CD4-positive, CD25-positive, alpha-beta regulatory T cell (primary cell): ENCODE measurements at regions not wholly inside any gene's neighbourhood (a gene's known extent, or its start where the extent isn't known, plus 50 kb on each side); places are given as distances from the start of the nearest gene placed in this dataset.
"Not testable (repeated sequence)": the region's sequence is repeated elsewhere in the genome, so short reads cannot be mapped to it uniquely, and the experiment has no call there.

Source experiments
- ATAC-seq, 2 donors: fragments of 150-1000 bp; cut with Tn5 transposase; one replicate each; pipeline ENCODE4 v1.10.0; 2021; ENCODE audit warnings: low read depth in 2 of 2, moderate number of reproducible peaks in 2 of 2, moderate library complexity in 1 of 2
- DNase-seq, 3 donors: peaks; one replicate each; pipeline versions ENCODE4 v3.0.0 to v3.0.0-alpha.2; 2012 to 2022; ENCODE audit warnings: mixed read lengths in 1 of 3
- H3K27ac ChIP-seq: one replicate; pipeline ENCODE4 v1.7.0; 2013; ENCODE audit warnings: mild to moderate bottlenecking, low read length; ENCODE audit not compliant: insufficient read depth, poor library complexity, severe bottlenecking
- H3K27me3 ChIP-seq: one replicate; pipeline ENCODE4 v1.7.0; 2013; ENCODE audit warnings: low read length; ENCODE audit not compliant: control insufficient read depth, insufficient read depth
- H3K36me3 ChIP-seq: one replicate; pipeline ENCODE4 v1.7.0; 2013; ENCODE audit warnings: mild to moderate bottlenecking, low read length, moderate library complexity; ENCODE audit not compliant: control insufficient read depth, insufficient read depth
- H3K4me1 ChIP-seq: 2 replicates; pipeline ENCODE4 v1.7.0; 2013; ENCODE audit warnings: mild to moderate bottlenecking, low read length; ENCODE audit not compliant: insufficient read depth, control insufficient read depth, poor library complexity, severe bottlenecking
- H3K4me3 ChIP-seq: one replicate; pipeline ENCODE4 v1.7.0; 2013; ENCODE audit warnings: low read depth, mild to moderate bottlenecking, low read length, moderate library complexity
- H3K9me3 ChIP-seq, 2 experiments: 1 replicate in 1 of 2; 2 replicates in 1 of 2; pipeline ENCODE4 v1.7.0; 2013; ENCODE audit warnings: low read length in 2 of 2, mild to moderate bottlenecking in 1 of 2, moderate library complexity in 1 of 2; ENCODE audit not compliant: control insufficient read depth in 2 of 2
- H3K27ac Mint-ChIP-seq, 3 donors: one replicate each; pipeline ENCODE4 v1.8.0; 2020 to 2022; ENCODE audit warnings: mild to moderate bottlenecking in 3 of 3, mixed read lengths in 3 of 3, moderate library complexity in 2 of 3
- H3K27me3 Mint-ChIP-seq: one replicate; pipeline ENCODE4 v1.8.0; 2022; ENCODE audit warnings: mild to moderate bottlenecking, mixed read lengths
- H3K36me3 Mint-ChIP-seq: one replicate; pipeline ENCODE4 v1.8.0; 2020; ENCODE audit warnings: mixed read lengths
- H3K4me1 Mint-ChIP-seq, 4 donors: one replicate each; pipeline ENCODE4 v1.8.0; 2020 to 2022; ENCODE audit warnings: mixed read lengths in 4 of 4, mild to moderate bottlenecking in 1 of 4
- H3K4me3 Mint-ChIP-seq, 4 donors: one replicate each; pipeline ENCODE4 v1.8.0; 2020 to 2022; ENCODE audit warnings: mild to moderate bottlenecking in 4 of 4, mixed read lengths in 4 of 4, moderate library complexity in 3 of 4
- H3K9me3 Mint-ChIP-seq, 7 donors: one replicate each; pipeline ENCODE4 v1.8.0; 2020 to 2022; ENCODE audit warnings: mixed read lengths in 7 of 7, mild to moderate bottlenecking in 3 of 7, moderate library complexity in 2 of 7

DNA sequence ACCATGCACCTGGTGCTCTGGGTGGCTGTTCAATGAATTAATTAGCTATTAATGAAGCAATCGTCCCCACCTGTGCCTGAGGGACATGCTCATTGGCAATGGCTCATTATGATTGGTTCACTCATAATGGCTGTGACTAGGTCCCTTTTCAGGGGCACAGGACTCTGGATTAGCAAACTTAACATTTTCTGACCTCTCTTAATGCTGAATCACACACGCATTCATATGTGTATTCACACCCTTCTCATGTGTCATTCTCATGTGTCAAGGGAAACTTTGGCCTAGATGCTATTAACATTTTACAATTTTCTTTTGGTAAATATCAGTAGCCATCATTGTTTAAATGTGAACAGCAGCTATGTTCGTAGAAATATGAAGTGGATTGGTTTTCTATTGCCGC lies 98.9 kb upstream of the PMAIP1 start:
- Histone ChIP-seq H3K36me3 (no peaks in the 10 kb centered on the region), H3K4me1 (peaks cover 26% of the 10 kb centered on the region), H3K27me3 (no peaks in the 10 kb centered on the region), H3K9me3 (no peaks in the 10 kb centered on the region), H3K4me3 (no peak overlapping the region), H3K27ac (no peak overlapping the region)
- Mint-ChIP-seq H3K4me1 (peaks cover 12 to 45% (median 23%) of the 10 kb centered on the region in 4 donors), H3K4me3 (peak overlapping the region in 1 of 4 donors; percentile 1), H3K36me3 (no peaks in the 10 kb centered on the region), H3K9me3 (peaks cover 0 to 2% (median 0%) of the 10 kb centered on the region in 7 donors), H3K27ac (peak overlapping the region in 1 of 3 donors; percentile 91), H3K27me3 (no peaks in the 10 kb centered on the region)
- no peak for ATAC-seq
- no peak for DNase-seq

DNA sequence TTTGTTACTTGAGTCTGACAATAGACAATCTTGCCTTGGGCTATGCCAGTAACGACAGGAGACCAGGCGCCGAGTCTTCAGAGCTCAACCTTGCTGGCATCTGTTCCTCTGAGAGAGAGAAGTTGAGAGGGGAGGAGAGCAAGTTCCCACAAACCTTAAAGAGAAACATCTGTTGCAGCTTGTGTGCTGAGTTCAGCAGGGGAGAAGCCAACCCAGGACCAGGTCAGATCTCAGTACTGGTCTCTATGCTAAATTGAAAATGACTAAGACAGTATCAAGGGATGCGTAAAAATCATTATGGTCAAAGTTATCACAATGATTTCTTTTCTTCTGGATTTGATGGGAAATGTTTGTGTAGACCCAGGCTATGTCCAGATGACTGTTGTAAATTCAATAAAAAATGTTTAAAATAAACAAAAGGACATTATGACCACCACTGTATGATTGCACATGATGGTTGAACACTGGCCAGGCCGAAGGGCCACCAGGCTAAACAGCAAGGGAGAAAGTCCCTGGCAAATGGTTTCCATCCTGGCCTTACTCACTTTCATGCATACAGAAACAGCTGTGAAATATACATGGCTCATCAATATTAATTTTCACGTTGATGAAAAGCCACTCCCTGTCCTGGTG lies 100.3 kb upstream of the PMAIP1 start:
- H3K27ac Mint-ChIP-seq = no peak overlapping the region
- ATAC-seq = no peak
- H3K36me3 Mint-ChIP-seq = no peaks in the 10 kb centered on the region
- no peak overlapping the region for H3K27ac ChIP-seq
- H3K27me3 Mint-ChIP-seq = no peaks in the 10 kb centered on the region
- peaks cover 12 to 55% (median 26%) of the 10 kb centered on the region in 4 donors for H3K4me1 Mint-ChIP-seq
- no peak for DNase-seq
- peaks cover 2% of the 10 kb centered on the region for H3K27me3 ChIP-seq
- H3K9me3 Mint-ChIP-seq = no peaks in the 10 kb centered on the region
- no peaks in the 10 kb centered on the region for H3K36me3 ChIP-seq
- no peak overlapping the region for H3K4me3 ChIP-seq
- peak overlapping the region in 1 of 4 donors; percentile 49 for H3K4me3 Mint-ChIP-seq
- H3K4me1 ChIP-seq = peaks cover 26% of the 10 kb centered on the region
- H3K9me3 ChIP-seq = no peaks in the 10 kb centered on the region

DNA sequence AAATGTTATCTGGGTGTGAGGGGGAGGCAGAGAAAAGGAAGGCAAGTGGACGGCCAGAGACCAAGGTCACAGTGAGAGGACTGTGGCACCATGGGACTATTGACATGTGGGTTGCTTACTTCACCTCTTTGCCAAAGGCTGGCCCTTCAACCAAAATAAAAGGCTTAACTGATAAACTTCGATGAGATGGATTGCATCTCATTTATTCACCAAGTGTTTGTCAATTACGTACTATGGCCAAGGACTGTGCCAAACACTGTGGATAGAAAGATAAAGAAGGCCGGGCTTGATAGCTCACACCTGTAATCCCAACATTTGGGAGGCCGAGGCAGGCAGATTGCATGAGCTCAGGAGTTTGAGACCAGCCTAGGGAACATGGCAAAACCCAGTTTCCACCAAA lies 98.7 kb upstream of the CCBE1 start:
- H3K27ac Mint-ChIP-seq = no peak overlapping the region
- H3K4me3 Mint-ChIP-seq = no peak overlapping the region
- no peak overlapping the region for H3K27ac ChIP-seq
- H3K4me1 ChIP-seq = peaks cover 3% of the 10 kb centered on the region
- no peaks in the 10 kb centered on the region for H3K9me3 ChIP-seq
- H3K4me1 Mint-ChIP-seq = peaks cover 5 to 41% (median 10%) of the 10 kb centered on the region in 4 donors
- H3K9me3 Mint-ChIP-seq = peaks cover 0 to 1% (median 0%) of the 10 kb centered on the region in 7 donors
- no peaks in the 10 kb centered on the region for H3K36me3 ChIP-seq
- no peak for DNase-seq
- no peak overlapping the region for H3K4me3 ChIP-seq
- no peaks in the 10 kb centered on the region for H3K36me3 Mint-ChIP-seq
- peaks cover 2% of the 10 kb centered on the region for H3K27me3 ChIP-seq
- no peak for ATAC-seq
- H3K27me3 Mint-ChIP-seq = peaks cover 16% of the 10 kb centered on the region

DNA sequence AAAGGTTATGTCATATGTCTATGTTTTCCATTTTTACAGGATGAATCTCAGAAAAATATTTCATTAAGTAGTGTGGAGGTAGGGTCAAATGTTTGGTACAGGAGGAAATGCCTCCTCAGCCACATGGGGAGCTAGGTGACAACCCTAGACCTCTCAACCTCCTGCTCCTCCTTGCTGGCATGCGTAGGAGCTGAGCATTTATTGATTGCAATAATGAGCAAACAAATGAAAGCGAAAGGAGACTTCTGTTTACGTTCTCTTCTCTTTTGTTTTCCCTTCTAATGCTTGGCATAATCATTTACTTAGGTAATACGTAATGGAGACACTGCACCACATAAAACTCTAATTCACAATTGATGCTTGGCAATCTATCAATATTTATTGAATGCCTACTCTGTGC lies 95.1 kb upstream of the CCBE1 start:
- peak overlapping the region; percentile 11 for H3K4me3 ChIP-seq
- peaks cover 5% of the 10 kb centered on the region for H3K27me3 ChIP-seq
- H3K27ac Mint-ChIP-seq = peak overlapping the region in 1 of 3 donors; percentile 64
- ATAC-seq = no peak
- DNase-seq = peak in 1 of 3 donors; percentile 6
- H3K4me3 Mint-ChIP-seq = peak overlapping the region in 2 of 4 donors; percentile 7 to 22
- H3K4me1 Mint-ChIP-seq = peaks cover 3 to 27% (median 9%) of the 10 kb centered on the region in 4 donors
- H3K36me3 Mint-ChIP-seq = no peaks in the 10 kb centered on the region
- no peaks in the 10 kb centered on the region for H3K36me3 ChIP-seq
- peaks cover 2% of the 10 kb centered on the region for H3K4me1 ChIP-seq
- H3K9me3 ChIP-seq = no peaks in the 10 kb centered on the region
- H3K27ac ChIP-seq = no peak overlapping the region
- H3K9me3 Mint-ChIP-seq = peaks cover 0 to 1% (median 0%) of the 10 kb centered on the region in 7 donors
- H3K27me3 Mint-ChIP-seq = peaks cover 21% of the 10 kb centered on the region

DNA sequence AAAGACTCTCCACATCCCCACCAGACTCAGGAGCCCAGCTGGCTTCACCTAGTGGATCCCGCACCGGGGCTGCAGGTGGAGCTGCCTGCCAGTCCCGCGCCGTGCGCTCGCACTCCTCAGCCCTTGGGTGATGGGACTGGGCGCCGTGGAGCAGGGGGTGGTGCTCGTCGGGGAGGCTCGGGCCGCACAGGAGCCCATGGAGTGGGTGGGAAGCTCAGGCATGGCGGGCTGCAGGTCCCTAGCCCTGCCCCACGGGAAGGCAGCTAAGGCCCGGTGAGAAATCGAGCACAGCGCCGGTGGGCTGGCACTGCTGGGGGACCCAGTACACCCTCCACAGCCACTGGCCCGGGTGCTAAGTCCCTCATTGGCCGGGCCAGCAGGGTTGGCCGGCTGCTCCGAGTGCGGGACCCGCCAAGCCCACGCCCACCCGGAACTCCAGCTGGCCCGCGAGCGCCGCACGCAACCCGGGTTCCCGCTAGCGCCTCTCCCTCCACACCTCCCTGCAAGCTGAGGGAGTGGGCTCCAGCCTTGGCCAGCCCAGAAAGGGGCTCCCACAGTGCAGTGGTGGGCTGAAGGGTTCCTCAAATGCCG lies 93.2 kb upstream of the CCBE1 start:
- H3K9me3 Mint-ChIP-seq, H3K27ac ChIP-seq, H3K9me3 ChIP-seq, H3K4me1 ChIP-seq, H3K4me3 Mint-ChIP-seq, H3K36me3 ChIP-seq, ATAC-seq, H3K27me3 ChIP-seq, H3K36me3 Mint-ChIP-seq, DNase-seq, H3K27ac Mint-ChIP-seq, H3K4me3 ChIP-seq: not testable (repeated sequence)
- Mint-ChIP-seq H3K27me3 (peaks cover 26% of the 10 kb centered on the region), H3K4me1 (peaks cover 3 to 23% (median 9%) of the 10 kb centered on the region in 4 donors)

DNA sequence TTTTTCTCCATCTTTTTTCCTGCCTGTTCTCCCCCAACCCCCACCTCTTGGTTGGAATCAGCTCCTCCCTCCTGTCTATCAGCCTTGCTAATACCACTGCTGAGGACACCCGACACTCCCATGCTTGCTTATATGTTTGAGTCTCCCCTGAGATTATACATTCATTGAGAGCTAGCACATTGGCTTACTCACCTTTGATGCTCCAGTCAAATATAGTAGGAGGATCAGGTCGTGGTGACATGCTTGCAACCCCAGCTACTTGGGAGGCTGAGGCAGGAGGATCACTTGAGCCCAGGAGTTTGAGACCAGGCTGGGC lies 91.5 kb upstream of the CCBE1 start:
- DNase-seq = no peak
- H3K4me1 Mint-ChIP-seq = peaks cover 3 to 18% (median 6%) of the 10 kb centered on the region in 4 donors
- H3K36me3 ChIP-seq = no peaks in the 10 kb centered on the region
- peaks cover 3% of the 10 kb centered on the region for H3K27me3 ChIP-seq
- H3K27ac ChIP-seq = no peak overlapping the region
- no peak overlapping the region for H3K4me3 Mint-ChIP-seq
- H3K4me3 ChIP-seq = no peak overlapping the region
- H3K9me3 ChIP-seq = no peaks in the 10 kb centered on the region
- H3K4me1 ChIP-seq = peaks cover 2% of the 10 kb centered on the region
- H3K9me3 Mint-ChIP-seq = no peaks in the 10 kb centered on the region
- ATAC-seq = no peak
- H3K27me3 Mint-ChIP-seq = peaks cover 25% of the 10 kb centered on the region
- peak overlapping the region in 1 of 3 donors; percentile 27 for H3K27ac Mint-ChIP-seq
- H3K36me3 Mint-ChIP-seq = no peaks in the 10 kb centered on the region

DNA sequence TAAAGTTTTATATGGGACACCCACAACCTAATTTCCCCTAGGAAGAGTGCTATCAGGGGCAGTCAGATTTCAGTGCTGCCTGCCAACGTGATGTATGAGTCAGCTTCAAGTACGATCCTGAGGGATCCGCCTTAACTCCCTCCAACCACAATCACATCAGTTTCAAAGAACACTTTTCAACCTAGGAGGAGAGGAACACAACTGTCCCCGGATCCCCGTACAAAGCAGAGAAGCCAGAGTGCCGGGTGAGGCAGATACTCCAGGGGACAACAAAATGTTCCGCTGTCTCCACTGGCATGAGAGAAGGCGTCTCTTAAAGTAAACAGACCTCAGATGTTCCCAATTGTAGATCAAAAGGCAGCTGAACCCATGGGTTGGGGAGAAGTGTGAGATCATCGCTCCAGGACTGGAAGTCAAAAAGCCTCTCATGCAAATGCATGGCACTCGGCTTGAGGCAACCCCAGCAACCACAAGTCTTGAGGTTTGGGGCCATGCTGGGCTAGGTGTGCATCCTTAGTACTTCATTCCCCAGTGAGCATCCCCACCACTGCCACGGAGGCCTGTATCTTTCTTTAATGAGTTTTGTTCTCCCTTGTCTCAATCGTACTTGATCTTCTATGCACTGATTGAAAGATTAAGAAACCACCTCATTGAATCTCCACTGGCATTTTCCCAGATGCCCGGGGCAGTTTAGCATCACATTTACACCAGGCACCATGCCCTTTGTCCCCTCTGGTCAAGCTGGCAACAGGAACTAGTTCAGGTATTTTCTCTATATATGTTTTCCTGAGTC lies 91.0 kb upstream of the CCBE1 start:
- H3K27me3 Mint-ChIP-seq = peaks cover 20% of the 10 kb centered on the region
- H3K4me1 Mint-ChIP-seq = peaks cover 5 to 16% (median 7%) of the 10 kb centered on the region in 4 donors
- Histone ChIP-seq H3K36me3 (no peaks in the 10 kb centered on the region), H3K4me3 (no peak overlapping the region), H3K27me3 (peaks cover 5% of the 10 kb centered on the region), H3K4me1 (peaks cover 4% of the 10 kb centered on the region), H3K27ac (no peak overlapping the region), H3K9me3 (no peaks in the 10 kb centered on the region)
- H3K9me3 Mint-ChIP-seq = no peaks in the 10 kb centered on the region
- no peaks in the 10 kb centered on the region for H3K36me3 Mint-ChIP-seq
- H3K4me3 Mint-ChIP-seq = no peak overlapping the region
- peak overlapping the region in 1 of 3 donors; percentile 27 for H3K27ac Mint-ChIP-seq
- DNase-seq = no peak
- ATAC-seq = no peak
